SK-N-SH (cell line): ENCODE measurements at regions not wholly inside any gene's neighbourhood (a gene's known extent, or its start where the extent isn't known, plus 50 kb on each side); places are given as distances from the start of the nearest gene placed in this dataset.

Experiments
- CHD2 ChIP-seq: fragments of 150-350 bp; IDR thresholded peaks from 2 replicates; pipeline ENCODE4 v1.6.1; 2018; ENCODE audit warnings: low read length; ENCODE audit not compliant: partially characterized antibody
- EP300 ChIP-seq, 2 experiments: IDR thresholded peaks; 2 replicates each; pipeline versions ENCODE4 v1.4.0 to v1.6.1; 2012; ENCODE audit warnings: borderline replicate concordance in 1 of 2, low read depth in 1 of 2, low read length in 1 of 2
- EZH2phosphoT487 ChIP-seq: fragments of 200-600 bp; sonication (generic); IDR thresholded peaks from 2 replicates; pipeline ENCODE4 v1.6.1; 2017; ENCODE audit warnings: low read depth, mixed run types, mild to moderate bottlenecking, antibody characterized with exemption, moderate library complexity, borderline replicate concordance
- FOXM1 ChIP-seq: IDR thresholded peaks from 2 replicates; pipeline ENCODE4 v1.4.0; 2012; ENCODE audit warnings: low read depth, mild to moderate bottlenecking
- MAX ChIP-seq: IDR thresholded peaks from 2 replicates; pipeline ENCODE4 v1.4.0; 2012; ENCODE audit warnings: low read depth
- MXI1 ChIP-seq: IDR thresholded peaks from 2 replicates; pipeline ENCODE4 v1.6.1; 2012; ENCODE audit warnings: mild to moderate bottlenecking, low read depth, low read length, improper control_type of control experiment
- RAD21 ChIP-seq: IDR thresholded peaks from 2 replicates; pipeline ENCODE4 v1.6.1; 2012; ENCODE audit warnings: mild to moderate bottlenecking, low read length
- REST ChIP-seq: IDR thresholded peaks from 2 replicates; pipeline ENCODE4 v1.6.1; 2012; ENCODE audit warnings: mild to moderate bottlenecking, low read depth, low read length, moderate library complexity
- SIN3A ChIP-seq: IDR thresholded peaks from 2 replicates; pipeline ENCODE4 v1.6.1; 2012; ENCODE audit warnings: low read depth, mild to moderate bottlenecking, low read length, moderate library complexity, borderline replicate concordance
- SMC3 ChIP-seq: IDR thresholded peaks from 2 replicates; pipeline ENCODE4 v1.6.1; 2012; ENCODE audit warnings: low read depth, low read length, improper control_type of control experiment
- TCF12 ChIP-seq: IDR thresholded peaks from 2 replicates; pipeline ENCODE4 v1.4.0; 2012
- TEAD4 ChIP-seq: IDR thresholded peaks from 2 replicates; pipeline ENCODE4 v1.4.0; 2012; ENCODE audit warnings: mild to moderate bottlenecking, borderline replicate concordance; ENCODE audit not compliant: insufficient read depth
- USF2 ChIP-seq: fragments of 150-350 bp; IDR thresholded peaks from 2 replicates; pipeline ENCODE4 v1.6.1; 2017; ENCODE audit warnings: antibody characterized with exemption, low read length, low read depth, borderline replicate concordance
- TF ChIP-seq, protein P1 (sequence below): fragments of 200-600 bp; sonication (generic); IDR thresholded peaks from 2 replicates; pipeline ENCODE4 v1.6.1; 2017; ENCODE audit warnings: antibody characterized with exemption, mild to moderate bottlenecking, moderate library complexity

DNA sequence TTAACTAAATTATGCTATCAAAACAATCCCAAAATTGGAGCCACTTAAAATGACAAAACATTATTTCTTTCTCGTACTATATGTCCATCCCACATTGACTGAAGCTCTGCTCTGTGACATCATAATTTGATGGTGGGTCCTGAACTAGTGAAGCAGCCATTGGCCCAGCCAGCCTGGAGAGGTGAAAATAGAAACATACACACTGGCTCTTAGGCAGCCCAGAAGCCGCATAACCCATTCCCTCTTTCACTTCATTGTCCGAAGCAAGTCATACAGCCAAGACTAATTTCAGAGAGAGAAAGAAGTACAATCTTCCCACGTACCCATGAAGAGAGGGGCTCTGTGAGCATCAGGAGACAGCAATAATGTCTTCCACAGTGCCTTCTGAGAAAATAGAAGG lies 342.5 kb downstream of the NFIB start:
- no peak for TF ChIP-seq TCF12
- TF ChIP-seq RAD21, result no peak
- TF ChIP-seq, protein P1, sequence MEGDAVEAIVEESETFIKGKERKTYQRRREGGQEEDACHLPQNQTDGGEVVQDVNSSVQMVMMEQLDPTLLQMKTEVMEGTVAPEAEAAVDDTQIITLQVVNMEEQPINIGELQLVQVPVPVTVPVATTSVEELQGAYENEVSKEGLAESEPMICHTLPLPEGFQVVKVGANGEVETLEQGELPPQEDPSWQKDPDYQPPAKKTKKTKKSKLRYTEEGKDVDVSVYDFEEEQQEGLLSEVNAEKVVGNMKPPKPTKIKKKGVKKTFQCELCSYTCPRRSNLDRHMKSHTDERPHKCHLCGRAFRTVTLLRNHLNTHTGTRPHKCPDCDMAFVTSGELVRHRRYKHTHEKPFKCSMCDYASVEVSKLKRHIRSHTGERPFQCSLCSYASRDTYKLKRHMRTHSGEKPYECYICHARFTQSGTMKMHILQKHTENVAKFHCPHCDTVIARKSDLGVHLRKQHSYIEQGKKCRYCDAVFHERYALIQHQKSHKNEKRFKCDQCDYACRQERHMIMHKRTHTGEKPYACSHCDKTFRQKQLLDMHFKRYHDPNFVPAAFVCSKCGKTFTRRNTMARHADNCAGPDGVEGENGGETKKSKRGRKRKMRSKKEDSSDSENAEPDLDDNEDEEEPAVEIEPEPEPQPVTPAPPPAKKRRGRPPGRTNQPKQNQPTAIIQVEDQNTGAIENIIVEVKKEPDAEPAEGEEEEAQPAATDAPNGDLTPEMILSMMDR, result no peak
- no peak for TF ChIP-seq SMC3
- no peak for TF ChIP-seq EZH2phosphoT487
- TF ChIP-seq MXI1, result no peak
- no peak for TF ChIP-seq SIN3A
- TF ChIP-seq MAX, result no peak
- TF ChIP-seq REST, result no peak
- TF ChIP-seq USF2, result no peak
- TF ChIP-seq EP300 (IDR thresholded peaks at IDR 0.05; ENCODE audit: borderline replicate concordance in 1 of 2, low read depth in 1 of 2, low read length in 1 of 2), result no peak
- TF ChIP-seq FOXM1, result no peak
- TF ChIP-seq TEAD4, result no peak
- no peak for TF ChIP-seq CHD2
